GM12878 (cell line): ENCODE measurements at regions not wholly inside any gene's neighbourhood (a gene's known extent, or its start where the extent isn't known, plus 50 kb on each side); places are given as distances from the start of the nearest gene placed in this dataset.

Experiments
- BRCA1 ChIP-seq: IDR thresholded peaks from 2 replicates; pipeline ENCODE4 v1.6.1; 2011; ENCODE audit warnings: low read depth, low read length, improper control_type of control experiment
- E2F8 ChIP-seq: fragments of 450-650 bp; IDR thresholded peaks from 2 replicates; pipeline ENCODE4 v1.6.1; 2018; ENCODE audit warnings: mild to moderate bottlenecking, low read depth, moderate library complexity; ENCODE audit not compliant: partially characterized antibody
- ELK1 ChIP-seq: IDR thresholded peaks from 2 replicates; pipeline ENCODE4 v1.6.1; 2012; ENCODE audit warnings: low read depth, low read length, improper control_type of control experiment
- HDAC6 ChIP-seq: fragments of 200-600 bp; sonication (generic); IDR thresholded peaks from one replicate; pipeline ENCODE4 v1.8.0; 2017; ENCODE audit warnings: antibody characterized with exemption; ENCODE audit not compliant: unreplicated experiment
- HDGF ChIP-seq: fragments of 450-650 bp; IDR thresholded peaks from 2 replicates; pipeline ENCODE4 v1.6.1; 2016; ENCODE audit warnings: antibody characterized with exemption
- HSF1 ChIP-seq: fragments of 150-350 bp; IDR thresholded peaks from 2 replicates; pipeline ENCODE4 v1.6.1; 2014; ENCODE audit warnings: mild to moderate bottlenecking, low read depth, low read length
- KDM1A ChIP-seq: fragments of 200-600 bp; sonication (generic); IDR thresholded peaks from 2 replicates; pipeline ENCODE4 v1.6.1; 2016; ENCODE audit warnings: borderline replicate concordance
- MAX ChIP-seq: IDR thresholded peaks from 2 replicates; pipeline ENCODE4 v1.6.1; 2012; ENCODE audit warnings: low read depth, low read length, improper control_type of control experiment
- MEF2A ChIP-seq: IDR thresholded peaks from 2 replicates; pipeline ENCODE4 v1.6.1; 2011; ENCODE audit warnings: low read depth, mild to moderate bottlenecking, low read length, moderate library complexity; ENCODE audit not compliant: insufficient read depth
- MTA2 ChIP-seq: fragments of 450-650 bp; IDR thresholded peaks from 2 replicates; pipeline ENCODE4 v1.6.1; 2016; ENCODE audit warnings: low read depth, mild to moderate bottlenecking, moderate library complexity
- PKNOX1 ChIP-seq: fragments of 450-650 bp; IDR thresholded peaks from 2 replicates; pipeline ENCODE4 v1.6.1; 2016; ENCODE audit warnings: mild to moderate bottlenecking
- RFX5 ChIP-seq: IDR thresholded peaks from 2 replicates; pipeline ENCODE4 v1.6.1; 2011; ENCODE audit warnings: low read depth, low read length, improper control_type of control experiment
- SKIL ChIP-seq: fragments of 450-650 bp; IDR thresholded peaks from 2 replicates; pipeline ENCODE4 v1.6.1; 2017; ENCODE audit warnings: mild to moderate bottlenecking, low read depth, inconsistent platforms; ENCODE audit not compliant: poor library complexity, severe bottlenecking
- STAT1 ChIP-seq: fragments of 450-650 bp; conservative IDR thresholded peaks from 2 replicates; pipeline ENCODE4 v1.6.1; 2014; ENCODE audit warnings: antibody characterized with exemption, mild to moderate bottlenecking
- STAT3 ChIP-seq: IDR thresholded peaks from 2 replicates; pipeline ENCODE4 v1.6.1; 2011; ENCODE audit warnings: low read depth, low read length, improper control_type of control experiment
- WRNIP1 ChIP-seq: IDR thresholded peaks from 2 replicates; pipeline ENCODE4 v1.6.1; 2011; ENCODE audit warnings: low read depth, low read length, improper control_type of control experiment, borderline replicate concordance
- YBX1 ChIP-seq: fragments of 450-650 bp; IDR thresholded peaks from 2 replicates; pipeline ENCODE4 v1.6.1; 2016; ENCODE audit warnings: antibody characterized with exemption
- ZBTB11 ChIP-seq: fragments of 450-650 bp; formaldehyde crosslinking; IDR thresholded peaks from 2 replicates; pipeline ENCODE4 v1.5.0; 2022; ENCODE audit warnings: mild to moderate bottlenecking, missing genetic modification characterization
- ZSCAN29 ChIP-seq: fragments of 450-650 bp; IDR thresholded peaks from 2 replicates; pipeline ENCODE4 v1.6.1; 2017; ENCODE audit warnings: mild to moderate bottlenecking, moderate library complexity

GRCh38 chr6:11852061-11852651 is 73.6 kb upstream of the ADTRP start (continued):
- TF ChIP-seq ZBTB11 (CRISPR knock-in tag) (no peak), ELK1 (no peak), WRNIP1 (no peak), MEF2A (peak; percentile 80), E2F8 (no peak), HDGF (no peak), STAT3 (no peak), MAX (no peak), BRCA1 (no peak), SKIL (no peak), HDAC6 (no peak), PKNOX1 (no peak), RFX5 (no peak), KDM1A (no peak), ZSCAN29 (no peak), MTA2 (no peak), HSF1 (no peak), YBX1 (no peak), STAT1 (no peak)
